Neural cell (in vitro differentiated cells): ENCODE measurements at regions not wholly inside any gene's neighbourhood (a gene's known extent, or its start where the extent isn't known, plus 50 kb on each side); places are given as distances from the start of the nearest gene placed in this dataset.

ENCODE experiments used
- EP300 ChIP-seq: fragments of 450-650 bp; conservative IDR thresholded peaks from 2 replicates; pipeline ENCODE4 v1.6.1; 2014; ENCODE audit warnings: antibody characterized with exemption, mild to moderate bottlenecking, moderate library complexity; ENCODE audit not compliant: poor library complexity, severe bottlenecking
- MXI1 ChIP-seq: fragments of 450-650 bp; conservative IDR thresholded peaks from 2 replicates; pipeline ENCODE4 v1.6.1; 2014; ENCODE audit warnings: antibody characterized with exemption, mild to moderate bottlenecking; ENCODE audit not compliant: poor library complexity, severe bottlenecking
- POLR2AphosphoS5 ChIP-seq: IDR thresholded peaks from 2 replicates; pipeline ENCODE4 v1.6.1; 2012
- TAF1 ChIP-seq: IDR thresholded peaks from 2 replicates; pipeline ENCODE4 v1.6.1; 2012; ENCODE audit warnings: low read depth
- TF ChIP-seq, protein P1 (sequence below): fragments of 450-650 bp; IDR thresholded peaks from 2 replicates; pipeline ENCODE4 v1.5.1; 2014; ENCODE audit warnings: antibody characterized with exemption, mild to moderate bottlenecking, moderate library complexity; ENCODE audit not compliant: poor library complexity, severe bottlenecking

DNA sequence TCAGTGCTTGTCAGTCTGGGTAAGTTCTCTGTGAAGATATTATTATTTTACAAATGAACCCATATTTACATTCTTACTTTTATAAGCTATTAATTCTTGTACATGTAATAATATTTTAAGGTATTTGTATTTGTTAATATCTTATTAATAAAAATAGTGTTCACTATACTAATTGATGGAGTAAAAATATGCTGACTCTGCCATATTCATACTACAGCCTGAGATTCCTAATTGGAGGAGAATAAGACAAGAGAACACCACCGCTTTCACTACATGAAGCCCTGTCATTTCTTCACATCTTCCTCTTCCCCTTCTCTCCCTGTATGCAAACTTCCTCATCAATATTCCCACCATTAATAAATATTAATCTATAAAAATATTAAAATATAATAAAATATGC, 167.6 kb upstream of the TUSC1 start:
- TF ChIP-seq, protein P1, sequence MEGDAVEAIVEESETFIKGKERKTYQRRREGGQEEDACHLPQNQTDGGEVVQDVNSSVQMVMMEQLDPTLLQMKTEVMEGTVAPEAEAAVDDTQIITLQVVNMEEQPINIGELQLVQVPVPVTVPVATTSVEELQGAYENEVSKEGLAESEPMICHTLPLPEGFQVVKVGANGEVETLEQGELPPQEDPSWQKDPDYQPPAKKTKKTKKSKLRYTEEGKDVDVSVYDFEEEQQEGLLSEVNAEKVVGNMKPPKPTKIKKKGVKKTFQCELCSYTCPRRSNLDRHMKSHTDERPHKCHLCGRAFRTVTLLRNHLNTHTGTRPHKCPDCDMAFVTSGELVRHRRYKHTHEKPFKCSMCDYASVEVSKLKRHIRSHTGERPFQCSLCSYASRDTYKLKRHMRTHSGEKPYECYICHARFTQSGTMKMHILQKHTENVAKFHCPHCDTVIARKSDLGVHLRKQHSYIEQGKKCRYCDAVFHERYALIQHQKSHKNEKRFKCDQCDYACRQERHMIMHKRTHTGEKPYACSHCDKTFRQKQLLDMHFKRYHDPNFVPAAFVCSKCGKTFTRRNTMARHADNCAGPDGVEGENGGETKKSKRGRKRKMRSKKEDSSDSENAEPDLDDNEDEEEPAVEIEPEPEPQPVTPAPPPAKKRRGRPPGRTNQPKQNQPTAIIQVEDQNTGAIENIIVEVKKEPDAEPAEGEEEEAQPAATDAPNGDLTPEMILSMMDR = no peak
- no peak for TF ChIP-seq EP300
- TF ChIP-seq POLR2AphosphoS5 = no peak
- no peak for TF ChIP-seq TAF1
- no peak for TF ChIP-seq MXI1
